ENCODE measurements at regions not wholly inside any gene's neighbourhood (a gene's known extent, or its start where the extent isn't known, plus 50 kb on each side); places are given as distances from the start of the nearest gene placed in this dataset.

DNA sequence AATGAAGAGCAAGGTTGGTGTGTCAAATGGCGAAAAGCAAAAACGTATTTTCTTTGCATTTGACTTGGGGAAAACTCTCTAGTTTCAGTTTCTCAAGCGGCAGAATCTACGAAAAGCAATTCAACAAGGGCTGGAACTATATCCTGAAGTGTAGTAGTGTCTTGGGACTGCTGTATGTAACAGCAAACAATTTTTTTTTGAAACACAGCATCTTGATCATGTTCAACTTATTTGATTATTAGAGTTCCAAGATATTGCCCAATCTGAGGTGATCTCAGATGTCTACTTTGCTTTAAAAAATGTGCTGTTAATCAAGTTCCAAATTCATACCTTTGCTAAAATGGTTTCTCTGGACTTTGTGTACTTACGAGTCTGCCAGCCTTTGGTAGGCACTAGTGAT lies 120.6 kb downstream of the ZWINT start:
- TF ChIP-seq EP300 (IDR thresholded peaks at IDR 0.05) (no peak), POLR2A (IDR thresholded peaks at IDR 0.05; ENCODE audit: low read depth) (no peak), POLR2AphosphoS5 (IDR thresholded peaks at IDR 0.05) (no peak)
- TF ChIP-seq, protein P1, sequence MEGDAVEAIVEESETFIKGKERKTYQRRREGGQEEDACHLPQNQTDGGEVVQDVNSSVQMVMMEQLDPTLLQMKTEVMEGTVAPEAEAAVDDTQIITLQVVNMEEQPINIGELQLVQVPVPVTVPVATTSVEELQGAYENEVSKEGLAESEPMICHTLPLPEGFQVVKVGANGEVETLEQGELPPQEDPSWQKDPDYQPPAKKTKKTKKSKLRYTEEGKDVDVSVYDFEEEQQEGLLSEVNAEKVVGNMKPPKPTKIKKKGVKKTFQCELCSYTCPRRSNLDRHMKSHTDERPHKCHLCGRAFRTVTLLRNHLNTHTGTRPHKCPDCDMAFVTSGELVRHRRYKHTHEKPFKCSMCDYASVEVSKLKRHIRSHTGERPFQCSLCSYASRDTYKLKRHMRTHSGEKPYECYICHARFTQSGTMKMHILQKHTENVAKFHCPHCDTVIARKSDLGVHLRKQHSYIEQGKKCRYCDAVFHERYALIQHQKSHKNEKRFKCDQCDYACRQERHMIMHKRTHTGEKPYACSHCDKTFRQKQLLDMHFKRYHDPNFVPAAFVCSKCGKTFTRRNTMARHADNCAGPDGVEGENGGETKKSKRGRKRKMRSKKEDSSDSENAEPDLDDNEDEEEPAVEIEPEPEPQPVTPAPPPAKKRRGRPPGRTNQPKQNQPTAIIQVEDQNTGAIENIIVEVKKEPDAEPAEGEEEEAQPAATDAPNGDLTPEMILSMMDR (IDR thresholded peaks at IDR 0.05): no peak
- Histone ChIP-seq H3K4me3 (no peak overlapping the region), H3K9me3 (no peaks in the 10 kb centered on the region), H3K4me1 (no peaks in the 10 kb centered on the region), H3K27me3 (no peaks in the 10 kb centered on the region), H3K27ac (replicated peaks in 1 of 4) (no peak overlapping the region), H3K36me3 (no peaks in the 10 kb centered on the region)
- 83% methylated on average over 5 of the region's 5 CpGs for WGBS
- intact Hi-C loops (cut with DNase I): no loop called here
- DNase-seq (ENCODE audit: extremely low spot score): no peak

DNA sequence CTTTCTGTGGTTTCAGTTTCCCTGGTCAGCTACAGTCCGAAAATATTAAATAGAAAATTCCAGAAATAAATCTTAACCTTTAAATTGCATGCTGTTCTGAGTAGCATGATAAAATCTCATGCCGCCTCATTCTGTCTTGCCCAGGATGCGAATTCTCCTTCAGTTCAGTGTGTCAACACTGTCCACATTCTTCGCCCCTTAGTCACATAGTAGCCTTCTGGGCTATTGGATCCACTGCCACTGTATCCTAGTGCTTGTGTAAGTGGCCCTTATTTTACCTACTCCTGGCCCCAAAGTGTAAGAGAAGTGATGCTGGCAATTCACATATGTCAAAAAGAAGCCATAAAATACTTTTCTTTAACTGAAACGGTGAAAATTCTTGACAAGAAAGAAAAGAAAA lies 129.6 kb downstream of the ZWINT start:
- TF ChIP-seq EP300 (IDR thresholded peaks at IDR 0.05) (no peak), POLR2AphosphoS5 (IDR thresholded peaks at IDR 0.05) (no peak), POLR2A (IDR thresholded peaks at IDR 0.05; ENCODE audit: low read depth) (no peak)
- TF ChIP-seq, protein P1 (IDR thresholded peaks at IDR 0.05): no peak
- H3K36me3 ChIP-seq: no peaks in the 10 kb centered on the region
- DNase-seq (ENCODE audit: extremely low spot score): no peak
- H3K4me1 ChIP-seq: no peaks in the 10 kb centered on the region
- H3K27ac ChIP-seq (replicated peaks in 1 of 4): no peak overlapping the region
- WGBS: 70% methylated on average over 5 of the region's 5 CpGs
- no peak overlapping the region for H3K4me3 ChIP-seq
- no peaks in the 10 kb centered on the region for H3K9me3 ChIP-seq
- intact Hi-C loops (cut with DNase I): no loop called here
- no peaks in the 10 kb centered on the region for H3K27me3 ChIP-seq

DNA sequence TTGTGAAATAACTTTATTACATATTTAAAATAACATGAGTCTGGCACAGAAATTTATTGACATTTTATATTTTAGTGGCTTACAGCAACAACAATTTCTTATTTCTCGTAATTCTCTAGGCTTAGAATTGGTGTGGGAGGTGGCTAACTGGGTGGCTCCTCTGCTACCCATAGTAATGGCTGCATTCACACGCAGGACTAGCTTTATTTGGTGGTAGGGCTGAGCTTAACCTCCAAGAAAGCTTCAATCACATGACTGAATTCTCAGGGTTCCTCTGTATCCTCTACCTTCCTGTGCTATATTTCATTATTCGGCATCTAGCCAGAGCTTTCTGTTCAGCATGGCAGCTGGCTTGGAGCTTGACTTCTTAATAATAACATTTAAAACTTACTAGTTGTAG lies 138.8 kb downstream of the ZWINT start:
- Histone ChIP-seq H3K27ac (replicated peaks in 1 of 4) (no peak overlapping the region), H3K9me3 (no peaks in the 10 kb centered on the region), H3K36me3 (no peaks in the 10 kb centered on the region), H3K4me1 (no peaks in the 10 kb centered on the region), H3K27me3 (no peaks in the 10 kb centered on the region), H3K4me3 (no peak overlapping the region)
- 74% methylated on average over 3 of the region's 3 CpGs for WGBS
- intact Hi-C loops (cut with DNase I): no loop called here
- TF ChIP-seq EP300 (IDR thresholded peaks at IDR 0.05) (no peak), POLR2A (IDR thresholded peaks at IDR 0.05; ENCODE audit: low read depth) (no peak), POLR2AphosphoS5 (IDR thresholded peaks at IDR 0.05) (no peak)
- TF ChIP-seq, protein P1 (IDR thresholded peaks at IDR 0.05): no peak
- DNase-seq (ENCODE audit: extremely low spot score): no peak

DNA sequence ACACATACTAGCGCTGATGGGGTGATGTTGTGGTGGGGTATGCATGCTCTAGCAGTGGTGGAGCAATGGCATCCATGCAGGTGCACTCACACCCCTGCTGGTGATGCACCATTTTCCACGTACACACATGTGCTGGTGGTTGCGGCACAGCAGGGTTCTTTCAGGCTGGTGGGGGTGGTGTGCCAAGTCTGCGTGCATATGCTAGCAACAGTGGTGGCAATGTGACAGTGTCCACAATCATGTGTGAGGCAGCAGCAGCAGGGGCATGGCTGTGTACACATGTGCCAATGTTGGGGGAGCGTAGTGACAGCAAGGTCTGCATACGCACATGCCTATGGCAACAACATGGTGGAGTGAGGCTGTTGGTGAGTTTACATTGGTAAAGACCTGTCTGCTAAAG lies 148.1 kb downstream of the ZWINT start:
- Histone ChIP-seq H3K4me1 (no peaks in the 10 kb centered on the region), H3K27ac (replicated peaks in 1 of 4) (no peak overlapping the region), H3K36me3 (no peaks in the 10 kb centered on the region), H3K9me3 (peaks cover 0 to 4% (median 0%) of the 10 kb centered on the region in 4 donors), H3K27me3 (no peaks in the 10 kb centered on the region), H3K4me3 (no peak overlapping the region)
- TF ChIP-seq POLR2AphosphoS5 (IDR thresholded peaks at IDR 0.05) (no peak), POLR2A (IDR thresholded peaks at IDR 0.05; ENCODE audit: low read depth) (no peak), EP300 (IDR thresholded peaks at IDR 0.05) (no peak)
- TF ChIP-seq, protein P1 (IDR thresholded peaks at IDR 0.05): no peak
- intact Hi-C loops (cut with DNase I): no loop called here
- WGBS: 90% methylated on average over 2 of the region's 6 CpGs
- DNase-seq (ENCODE audit: extremely low spot score): no peak

DNA sequence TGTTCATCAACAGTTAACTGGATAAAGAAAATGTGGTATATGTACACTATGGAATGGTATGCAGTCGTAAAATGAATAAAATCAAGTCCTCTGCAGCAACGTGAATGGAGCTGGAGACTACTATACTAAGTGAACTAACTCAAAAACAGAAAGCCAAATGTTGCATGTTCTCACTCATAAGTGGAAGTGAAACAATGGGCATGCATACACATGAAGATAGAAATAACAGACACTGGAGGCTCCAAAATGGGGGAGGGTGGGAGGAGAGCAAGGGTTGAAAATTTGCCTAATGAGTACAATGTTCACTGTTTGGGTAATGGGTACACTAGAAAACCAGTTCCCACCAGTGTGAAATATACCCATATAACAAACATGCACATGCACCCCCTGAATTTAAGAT lies 179.5 kb downstream of the ZWINT start:
- Histone ChIP-seq H3K27me3 (no peaks in the 10 kb centered on the region), H3K36me3 (no peaks in the 10 kb centered on the region), H3K4me3 (no peak overlapping the region), H3K27ac (replicated peaks in 1 of 4) (no peak overlapping the region), H3K9me3 (no peaks in the 10 kb centered on the region), H3K4me1 (no peaks in the 10 kb centered on the region)
- TF ChIP-seq EP300 (IDR thresholded peaks at IDR 0.05): no peak
- TF ChIP-seq POLR2AphosphoS5 (IDR thresholded peaks at IDR 0.05): no peak
- TF ChIP-seq, protein P1 (IDR thresholded peaks at IDR 0.05): no peak
- no peak for TF ChIP-seq POLR2A (IDR thresholded peaks at IDR 0.05; ENCODE audit: low read depth)
- intact Hi-C loops (cut with DNase I): no loop called here
- DNase-seq (ENCODE audit: extremely low spot score): no peak
- 71% methylated on average over 2 of the region's 2 CpGs for WGBS
